ENCODE measurements at regions not wholly inside any gene's neighbourhood (a gene's known extent, or its start where the extent isn't known, plus 50 kb on each side); places are given as distances from the start of the nearest gene placed in this dataset.
A peak's percentile ranks its signal among the peaks of the same experiment; 100 is the strongest.

- no peak for TF ChIP-seq PML (IDR thresholded peaks at IDR 0.05; ENCODE audit: low read length)
- TF ChIP-seq, protein P1, sequence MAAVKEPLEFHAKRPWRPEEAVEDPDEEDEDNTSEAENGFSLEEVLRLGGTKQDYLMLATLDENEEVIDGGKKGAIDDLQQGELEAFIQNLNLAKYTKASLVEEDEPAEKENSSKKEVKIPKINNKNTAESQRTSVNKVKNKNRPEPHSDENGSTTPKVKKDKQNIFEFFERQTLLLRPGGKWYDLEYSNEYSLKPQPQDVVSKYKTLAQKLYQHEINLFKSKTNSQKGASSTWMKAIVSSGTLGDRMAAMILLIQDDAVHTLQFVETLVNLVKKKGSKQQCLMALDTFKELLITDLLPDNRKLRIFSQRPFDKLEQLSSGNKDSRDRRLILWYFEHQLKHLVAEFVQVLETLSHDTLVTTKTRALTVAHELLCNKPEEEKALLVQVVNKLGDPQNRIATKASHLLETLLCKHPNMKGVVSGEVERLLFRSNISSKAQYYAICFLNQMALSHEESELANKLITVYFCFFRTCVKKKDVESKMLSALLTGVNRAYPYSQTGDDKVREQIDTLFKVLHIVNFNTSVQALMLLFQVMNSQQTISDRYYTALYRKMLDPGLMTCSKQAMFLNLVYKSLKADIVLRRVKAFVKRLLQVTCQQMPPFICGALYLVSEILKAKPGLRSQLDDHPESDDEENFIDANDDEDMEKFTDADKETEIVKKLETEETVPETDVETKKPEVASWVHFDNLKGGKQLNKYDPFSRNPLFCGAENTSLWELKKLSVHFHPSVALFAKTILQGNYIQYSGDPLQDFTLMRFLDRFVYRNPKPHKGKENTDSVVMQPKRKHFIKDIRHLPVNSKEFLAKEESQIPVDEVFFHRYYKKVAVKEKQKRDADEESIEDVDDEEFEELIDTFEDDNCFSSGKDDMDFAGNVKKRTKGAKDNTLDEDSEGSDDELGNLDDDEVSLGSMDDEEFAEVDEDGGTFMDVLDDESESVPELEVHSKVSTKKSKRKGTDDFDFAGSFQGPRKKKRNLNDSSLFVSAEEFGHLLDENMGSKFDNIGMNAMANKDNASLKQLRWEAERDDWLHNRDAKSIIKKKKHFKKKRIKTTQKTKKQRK (IDR thresholded peaks at IDR 0.05; ENCODE audit: low read depth, low read length): no peak
- TF ChIP-seq SIN3A (IDR thresholded peaks at IDR 0.05; ENCODE audit: low read depth, low read length): no peak
- no peak for TF ChIP-seq HDAC2 (IDR thresholded peaks at IDR 0.05)
- TF ChIP-seq STAT3 (IDR thresholded peaks at IDR 0.05; ENCODE audit: low read depth, low read length): no peak
These were observed 169.9 kb upstream of the S100G start (continued) for GRCh38 chrX:16480049-16480448.

DNA sequence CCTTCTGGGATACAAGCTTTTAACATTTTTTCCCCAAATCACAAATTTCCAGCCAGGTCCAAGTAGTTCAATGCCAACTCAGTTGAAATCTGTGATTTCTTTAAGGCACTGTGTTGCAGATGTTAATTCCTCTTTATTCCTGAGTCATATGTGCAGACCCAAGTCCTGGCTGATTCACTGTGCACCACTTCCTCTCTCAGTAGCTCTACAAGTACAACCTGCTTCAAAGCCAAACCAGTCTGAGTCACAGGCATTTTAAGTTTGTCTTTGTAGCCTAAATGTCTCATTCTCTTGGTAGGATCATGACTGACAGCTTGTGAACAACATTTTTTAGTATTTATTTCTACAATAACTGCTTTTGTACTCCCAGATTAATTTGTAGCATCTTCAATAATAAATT is 165.6 kb upstream of the S100G start:
- intact Hi-C loops (cut with micrococcal nuclease; ENCODE audit: unreplicated experiment): no loop called here
- H3K4me2 ChIP-seq (ENCODE audit: control insufficient read depth, insufficient read depth): no peak overlapping the region
- FAIRE-seq: no peak

More for the DNA sequence above, 165.6 kb upstream of the S100G start:
- in situ Hi-C loops (cut with MboI): no loop called here
- H3K9me3 ChIP-seq (replicated peaks; ENCODE audit: control insufficient read depth, insufficient read depth, low read length): no peaks in the 10 kb centered on the region
- no peak overlapping the region for H3K9ac ChIP-seq (ENCODE audit: control insufficient read depth, insufficient read depth, low read length)
- no peaks in the 10 kb centered on the region for H3K27me3 ChIP-seq (replicated peaks in 1 of 2; ENCODE audit: control insufficient read depth in 2 of 2, insufficient read depth in 2 of 2, low read length in 1 of 2)
- no TSS peak for BruUV-seq (replicated peaks)
- H3K27ac ChIP-seq (ENCODE audit: control insufficient read depth, insufficient read depth): no peak overlapping the region
- SMC1A ChIA-PET (ENCODE audit: uncharacterized antibody, unreplicated experiment): no interaction called here
- H2AFZ ChIP-seq (ENCODE audit: control insufficient read depth, low read depth, low read length): no peak overlapping the region
- POLR2A ChIA-PET: no interaction called here
- ATAC-seq: no peak
- no peak overlapping the region for H3K4me3 ChIP-seq
- CTCF ChIA-PET: interaction anchor here (1.1 kb wide), 1 partner anchor 13 kb away, joined by 5 read pairs; no protein-coding TSS in a partner anchor
- H4K20me1 ChIP-seq (ENCODE audit: control insufficient read depth, insufficient read depth): no peaks in the 10 kb centered on the region
- TF ChIP-seq CBFB (IDR thresholded peaks at IDR 0.05; ENCODE audit: low read depth) (no peak), SPI1 (IDR thresholded peaks at IDR 0.05; ENCODE audit: borderline replicate concordance, insufficient read depth, low read depth, low read length) (peak; percentile 66; the same call in 1 of the 2 replicates)
- no peaks in the 10 kb centered on the region for H3K4me1 ChIP-seq (ENCODE audit: control insufficient read depth, insufficient read depth, low read length)
- DNase-seq (ENCODE audit: low read depth, low spot score): no peak
- RAD21 ChIA-PET (ENCODE audit: unreplicated experiment): no interaction called here
- H3K79me2 ChIP-seq (ENCODE audit: control insufficient read depth, insufficient read depth, low read length): no peaks in the 10 kb centered on the region
- H3K36me3 ChIP-seq (ENCODE audit: control insufficient read depth in 2 of 2, insufficient read depth in 2 of 2, low read length in 1 of 2): no peaks in the 10 kb centered on the region

Measured in GM12878 (cell line).